A549 (cell line): ENCODE measurements at regions not wholly inside any gene's neighbourhood (a gene's known extent, or its start where the extent isn't known, plus 50 kb on each side); places are given as distances from the start of the nearest gene placed in this dataset.
A peak's percentile ranks its signal among the peaks of the same experiment; 100 is the strongest.

ENCODE experiments used
- ATAC-seq, 2 experiments: fragments of 200-7000 bp in 1 of 2; fragments of >200 bp in 1 of 2; cut with Nextera tagmentation in 1 of 2; cut with Tn5 transposase in 1 of 2; 3 replicates each; pipeline versions ENCODE4 v1.8.0 to v1.9.1; 2018 to 2020; ENCODE audit warnings: mild to moderate bottlenecking in 1 of 2, moderate library complexity in 1 of 2
- CTCF ChIA-PET: fragments of 300-600 bp; sonication (Branson Sonifier 250); formaldehyde crosslinking; extraction: SDS; loops from one replicate; lab custom pipeline; 2021; ENCODE audit warnings: antibody characterized with exemption, inconsistent platforms; lab: Yijun Ruan, JAX
- POLR2A ChIA-PET: fragments of 350-600 bp; formaldehyde crosslinking; extraction: SDS; loops from one replicate; lab custom pipeline; 2021; ENCODE audit warnings: antibody characterized with exemption, inconsistent platforms; lab: Yijun Ruan, JAX
- DNase-seq, 2 experiments: peaks; one replicate each; pipeline versions ENCODE4 v3.0.0 to v3.0.0-alpha.2; 2011 to 2016; ENCODE audit warnings: low read depth in 1 of 2, low spot score in 1 of 2
- FAIRE-seq: peaks from 2 replicates; lab custom pipeline; 2011; peaks lifted over from hg19 to GRCh38; lab: Jason Lieb, UNC
- H3K27ac ChIP-seq, 2 experiments: fragments of >200 bp; sonication (Bioruptor Twin); formaldehyde crosslinking; 3 replicates each; pipeline ENCODE4 v1.5.1; 2016 to 2017
- H3K4me1 ChIP-seq: fragments of >200 bp; sonication (Bioruptor Twin); formaldehyde crosslinking; 3 replicates; pipeline ENCODE4 v1.6.1; 2016
- H3K4me2 ChIP-seq: fragments of >200 bp; sonication (Bioruptor Twin); formaldehyde crosslinking; 3 replicates; pipeline ENCODE4 v1.6.1; 2016
- H3K4me3 ChIP-seq: fragments of >200 bp; sonication (Bioruptor Twin); formaldehyde crosslinking; 3 replicates; pipeline ENCODE4 v1.5.1; 2016
- H3K9me3 ChIP-seq: fragments of >200 bp; sonication (Bioruptor Twin); formaldehyde crosslinking; 3 replicates; pipeline ENCODE4 v1.6.1; 2016
- ATOH8 ChIP-seq: fragments of 250-450 bp; sonication (Bioruptor Pico); IDR thresholded peaks from 2 replicates; pipeline ENCODE4 v1.5.0; 2020; ENCODE audit warnings: low read depth, mild to moderate bottlenecking, moderate library complexity
- BHLHE40 ChIP-seq: IDR thresholded peaks from 2 replicates; pipeline ENCODE4 v1.6.1; 2012; ENCODE audit warnings: low read depth, low read length, inconsistent platforms
- CEBPB ChIP-seq, 2 experiments: fragments of >200 bp in 1 of 2; sonication (Bioruptor Twin) in 1 of 2; formaldehyde crosslinking in 1 of 2; IDR thresholded peaks; 2 replicates each; pipeline ENCODE4 v1.6.1; 2012 to 2016
- ELK1 ChIP-seq: fragments of 150-350 bp; IDR thresholded peaks from 2 replicates; pipeline ENCODE4 v1.6.1; 2014; ENCODE audit warnings: low read depth, mild to moderate bottlenecking, low read length
- EP300 ChIP-seq, 2 experiments: fragments of >200 bp; sonication (Bioruptor Twin); formaldehyde crosslinking; IDR thresholded peaks; 2 replicates in 1 of 2; 3 replicates in 1 of 2; pipeline ENCODE4 v1.6.1; 2016 to 2017
- HES2 ChIP-seq: fragments of >200 bp; sonication (Bioruptor Twin); formaldehyde crosslinking; IDR thresholded peaks from 2 replicates; pipeline ENCODE4 v1.6.1; 2016
- HOXB13 ChIP-seq: fragments of 250-450 bp; sonication (Bioruptor Pico); IDR thresholded peaks from 2 replicates; pipeline ENCODE4 v1.5.0; 2020; ENCODE audit warnings: low read depth, mild to moderate bottlenecking, moderate library complexity
- HOXB5 ChIP-seq: fragments of 250-450 bp; sonication (Bioruptor Pico); IDR thresholded peaks from 2 replicates; pipeline ENCODE4 v1.5.0; 2020; ENCODE audit warnings: mild to moderate bottlenecking, moderate library complexity
- JUN ChIP-seq, 2 experiments: fragments of >200 bp; sonication (Bioruptor Twin); formaldehyde crosslinking; IDR thresholded peaks; 2 replicates in 1 of 2; 3 replicates in 1 of 2; pipeline ENCODE4 v1.6.1; 2016 to 2017
- MAX ChIP-seq: IDR thresholded peaks from 2 replicates; pipeline ENCODE4 v1.6.1; 2012
- NFE2L2 ChIP-seq: fragments of 150-350 bp; conservative IDR thresholded peaks from 2 replicates; pipeline ENCODE4 v1.6.1; 2014; ENCODE audit warnings: low read length
- NPAS2 ChIP-seq: fragments of 250-450 bp; sonication (Bioruptor Pico); IDR thresholded peaks from 2 replicates; pipeline ENCODE4 v1.8.0; 2022; ENCODE audit warnings: mild to moderate bottlenecking, moderate library complexity, borderline replicate concordance
- PBX3 ChIP-seq: IDR thresholded peaks from 2 replicates; pipeline ENCODE4 v1.6.1; 2012
- RAD21 ChIP-seq, 2 experiments: fragments of >200 bp in 1 of 2; sonication (Bioruptor Twin) in 1 of 2; formaldehyde crosslinking in 1 of 2; IDR thresholded peaks in 1 of 2; conservative IDR thresholded peaks in 1 of 2; 2 replicates in 1 of 2; 3 replicates in 1 of 2; pipeline ENCODE4 v1.6.1; 2012 to 2018; ENCODE audit warnings: inconsistent platforms in 1 of 2
- REST ChIP-seq: fragments of 200-600 bp; sonication (generic); IDR thresholded peaks from 2 replicates; pipeline ENCODE4 v1.6.1; 2016; ENCODE audit warnings: antibody characterized with exemption, mild to moderate bottlenecking, moderate library complexity
- SREBF2 ChIP-seq: fragments of 450-650 bp; IDR thresholded peaks from 2 replicates; pipeline ENCODE4 v1.6.1; 2014; ENCODE audit warnings: mild to moderate bottlenecking, moderate library complexity
- TP53 ChIP-seq: fragments of 250-450 bp; sonication (Bioruptor Pico); IDR thresholded peaks from 2 replicates; pipeline ENCODE4 v1.5.0; 2021; ENCODE audit warnings: mild to moderate bottlenecking, moderate library complexity
- ZFP36 ChIP-seq: fragments of 450-650 bp; IDR thresholded peaks from 2 replicates; pipeline ENCODE4 v1.6.1; 2014; ENCODE audit warnings: borderline replicate concordance; ENCODE audit not compliant: partially characterized antibody
- ZSCAN20 ChIP-seq: fragments of 250-450 bp; sonication (Bioruptor Pico); IDR thresholded peaks from 2 replicates; pipeline ENCODE4 v1.8.0; 2022; ENCODE audit warnings: mild to moderate bottlenecking, moderate library complexity
- WGBS: methylation state at CpG from one replicate; pipeline ENCODE4 v1.1.6; 2017; ENCODE audit errors: missing lambda C conversion rate; 5-methylcytosine and 5-hydroxymethylcytosine counted together

GRCh38 chr9:87259543-87260518 lies 237.8 kb upstream of the DAPK1 start:
- ATAC-seq (no peak), DNase-seq (no peak), FAIRE-seq (no peak)
- TF ChIP-seq ATOH8 (CRISPR knock-in tag) (no peak), EP300 (IDR thresholded peaks at IDR 0.05) (no peak), TP53 (CRISPR knock-in tag) (no peak), CEBPB (IDR thresholded peaks at IDR 0.05) (no peak), MAX (no peak)
- Histone ChIP-seq H3K4me1 (no peaks in the 10 kb centered on the region), H3K27ac (no peak overlapping the region), H3K9me3 (no peaks in the 10 kb centered on the region), H3K4me2 (no peak overlapping the region), H3K4me3 (no peak overlapping the region)
- ChIA-PET CTCF (interaction anchor here (1.2 kb wide), 1 partner anchor 11 kb away, joined by 4 read pairs; no protein-coding TSS in a partner anchor), POLR2A (no interaction called here)
- 32% methylated on average over 20 of the region's 20 CpGs for WGBS

- POLR2A ChIA-PET, result no interaction called here
- 30% methylated on average over 9 of the region's 9 CpGs for WGBS
- CTCF ChIA-PET, result no interaction called here
- DNase-seq (peak; percentile 7 to 12), ATAC-seq (peak in 1 of 2 experiments; percentile 56; a peak in 3 of 6 replicates), FAIRE-seq (no peak)
- TF ChIP-seq RAD21 (conservative IDR thresholded peaks at IDR 0.05 in 1 of 2, IDR thresholded peaks at IDR 0.05 in 1 of 2) (peak in 1 of 2 experiments; percentile 22; a peak in 1 of 5 replicates), ELK1 (no peak)
- Histone ChIP-seq H3K4me2 (no peak overlapping the region), H3K4me3 (no peak overlapping the region), H3K9me3 (no peaks in the 10 kb centered on the region), H3K27ac (no peak overlapping the region), H3K4me1 (no peaks in the 10 kb centered on the region)
These were observed 234.4 kb upstream of the DAPK1 start for GRCh38 chr9:87263291-87263690.

GRCh38 chr9:87266697-87267096 lies 231.0 kb upstream of the DAPK1 start:
- H3K27ac ChIP-seq, result no peak overlapping the region
- DNase-seq, result no peak
- ChIA-PET CTCF (no interaction called here), POLR2A (no interaction called here)
- no peak overlapping the region for H3K4me3 ChIP-seq
- no peak for FAIRE-seq
- TF ChIP-seq TP53 (CRISPR knock-in tag) (no peak), BHLHE40 (no peak), JUN (IDR thresholded peaks at IDR 0.05) (no peak), NPAS2 (no peak)
- 3% methylated on average over 1 of the region's 1 CpG for WGBS
- H3K4me2 ChIP-seq, result no peak overlapping the region
- ATAC-seq, result no peak
- no peaks in the 10 kb centered on the region for H3K4me1 ChIP-seq
- no peaks in the 10 kb centered on the region for H3K9me3 ChIP-seq

- WGBS, result 35% methylated on average over 15 of the region's 15 CpGs
- CTCF ChIA-PET, result no interaction called here
- no peak for FAIRE-seq
- TF ChIP-seq HES2 (no peak), BHLHE40 (no peak), ZSCAN20 (CRISPR knock-in tag) (no peak), HOXB5 (CRISPR knock-in tag) (no peak), REST (no peak), SREBF2 (no peak), JUN (IDR thresholded peaks at IDR 0.05) (no peak), ZFP36 (no peak), CEBPB (IDR thresholded peaks at IDR 0.05) (no peak), PBX3 (no peak), HOXB13 (CRISPR knock-in tag) (no peak), NFE2L2 (no peak)
These were observed 230.2 kb upstream of the DAPK1 start for GRCh38 chr9:87267251-87268070.

More at GRCh38 chr9:87267251-87268070, 230.2 kb upstream of the DAPK1 start:
- no peak overlapping the region for H3K4me2 ChIP-seq
- H3K4me1 ChIP-seq, result no peaks in the 10 kb centered on the region
- POLR2A ChIA-PET, result no interaction called here
- no peak for ATAC-seq
- H3K27ac ChIP-seq, result no peak overlapping the region
- no peaks in the 10 kb centered on the region for H3K9me3 ChIP-seq
- no peak for DNase-seq
- no peak overlapping the region for H3K4me3 ChIP-seq
